Endothelial cell (in vitro differentiated cells): ENCODE measurements at regions not wholly inside any gene's neighbourhood (a gene's known extent, or its start where the extent isn't known, plus 50 kb on each side); places are given as distances from the start of the nearest gene placed in this dataset.

ENCODE experiments used
- DNase-seq: peaks from one replicate; pipeline ENCODE4 v3.0.0; 2021; ENCODE audit warnings: low spot score
- H3K27ac Mint-ChIP-seq: one replicate; pipeline ENCODE4 v1.8.0; 2021; ENCODE audit warnings: mixed read lengths, inconsistent platforms; ENCODE audit not compliant: unreplicated experiment
- H3K27me3 Mint-ChIP-seq: one replicate; pipeline ENCODE4 v1.8.0; 2021; ENCODE audit warnings: mild to moderate bottlenecking, moderate library complexity, mixed read lengths, inconsistent platforms; ENCODE audit not compliant: unreplicated experiment
- H3K36me3 Mint-ChIP-seq: one replicate; pipeline ENCODE4 v1.8.0; 2021; ENCODE audit warnings: mild to moderate bottlenecking, low read depth, mixed read lengths, inconsistent platforms; ENCODE audit not compliant: unreplicated experiment
- H3K4me1 Mint-ChIP-seq: one replicate; pipeline ENCODE4 v1.8.0; 2021; ENCODE audit warnings: mild to moderate bottlenecking, mixed read lengths, inconsistent platforms; ENCODE audit not compliant: unreplicated experiment
- H3K4me3 Mint-ChIP-seq: one replicate; pipeline ENCODE4 v1.8.0; 2021; ENCODE audit warnings: mild to moderate bottlenecking, mixed read lengths, inconsistent platforms; ENCODE audit not compliant: unreplicated experiment
- H3K9me3 Mint-ChIP-seq: one replicate; pipeline ENCODE4 v1.8.0; 2021; ENCODE audit warnings: mixed read lengths, inconsistent platforms; ENCODE audit not compliant: unreplicated experiment
- TF ChIP-seq, protein P1 (sequence below): fragments of 200-600 bp; sonication (generic); IDR thresholded peaks from one replicate; pipeline ENCODE4 v1.5.0; 2021; ENCODE audit warnings: antibody characterized with exemption; ENCODE audit not compliant: unreplicated experiment

DNA sequence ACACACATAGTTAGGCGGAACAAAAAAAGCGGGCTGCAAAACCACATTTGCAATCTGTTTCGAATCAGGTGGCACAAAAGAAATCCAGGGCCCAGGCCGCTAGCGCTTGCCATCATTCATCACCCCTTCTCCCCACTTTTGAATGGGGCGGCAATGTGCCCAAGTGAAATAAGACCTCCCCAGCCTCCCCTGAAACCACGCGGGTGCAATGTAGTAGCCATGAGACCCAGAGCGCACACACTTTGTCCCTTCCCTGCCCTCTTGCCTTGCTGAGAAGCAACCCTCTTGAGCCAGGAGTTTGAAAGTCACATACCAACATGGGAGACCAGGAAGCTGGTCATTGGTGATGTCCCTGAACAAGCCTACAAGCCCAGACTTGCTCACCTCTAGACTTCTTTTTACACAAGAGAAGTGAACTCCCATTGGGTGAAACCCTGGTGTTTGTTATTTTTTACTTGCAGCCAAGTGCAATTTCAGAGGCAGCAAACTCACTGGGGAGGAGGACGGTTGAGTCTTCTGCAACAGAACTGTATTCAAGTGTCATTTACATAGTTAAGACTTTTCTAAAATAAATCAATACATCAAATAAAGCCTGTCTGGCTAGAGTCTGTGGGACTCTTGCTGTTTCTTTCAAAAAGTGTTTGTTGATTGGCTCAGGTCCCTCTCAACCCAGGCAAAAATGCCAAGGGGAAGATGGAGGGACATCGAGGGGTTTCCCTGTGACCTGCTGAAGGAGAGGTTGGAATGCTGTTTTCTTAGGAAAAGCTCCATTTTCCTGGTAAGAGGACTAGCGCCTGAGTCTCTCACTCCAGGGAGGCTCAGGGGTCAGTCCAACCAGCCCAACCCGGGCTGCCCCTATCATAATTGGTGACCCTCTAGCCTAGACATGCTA lies 138.1 kb upstream of the PTPN1 start:
- DNase-seq, result no peak
- Mint-ChIP-seq H3K27me3 (peaks cover 6% of the 10 kb centered on the region), H3K4me1 (peaks cover 4% of the 10 kb centered on the region), H3K9me3 (no peaks in the 10 kb centered on the region), H3K4me3 (no peak overlapping the region), H3K36me3 (no peaks in the 10 kb centered on the region), H3K27ac (no peak overlapping the region)
- TF ChIP-seq, protein P1, sequence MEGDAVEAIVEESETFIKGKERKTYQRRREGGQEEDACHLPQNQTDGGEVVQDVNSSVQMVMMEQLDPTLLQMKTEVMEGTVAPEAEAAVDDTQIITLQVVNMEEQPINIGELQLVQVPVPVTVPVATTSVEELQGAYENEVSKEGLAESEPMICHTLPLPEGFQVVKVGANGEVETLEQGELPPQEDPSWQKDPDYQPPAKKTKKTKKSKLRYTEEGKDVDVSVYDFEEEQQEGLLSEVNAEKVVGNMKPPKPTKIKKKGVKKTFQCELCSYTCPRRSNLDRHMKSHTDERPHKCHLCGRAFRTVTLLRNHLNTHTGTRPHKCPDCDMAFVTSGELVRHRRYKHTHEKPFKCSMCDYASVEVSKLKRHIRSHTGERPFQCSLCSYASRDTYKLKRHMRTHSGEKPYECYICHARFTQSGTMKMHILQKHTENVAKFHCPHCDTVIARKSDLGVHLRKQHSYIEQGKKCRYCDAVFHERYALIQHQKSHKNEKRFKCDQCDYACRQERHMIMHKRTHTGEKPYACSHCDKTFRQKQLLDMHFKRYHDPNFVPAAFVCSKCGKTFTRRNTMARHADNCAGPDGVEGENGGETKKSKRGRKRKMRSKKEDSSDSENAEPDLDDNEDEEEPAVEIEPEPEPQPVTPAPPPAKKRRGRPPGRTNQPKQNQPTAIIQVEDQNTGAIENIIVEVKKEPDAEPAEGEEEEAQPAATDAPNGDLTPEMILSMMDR, result no peak

DNA sequence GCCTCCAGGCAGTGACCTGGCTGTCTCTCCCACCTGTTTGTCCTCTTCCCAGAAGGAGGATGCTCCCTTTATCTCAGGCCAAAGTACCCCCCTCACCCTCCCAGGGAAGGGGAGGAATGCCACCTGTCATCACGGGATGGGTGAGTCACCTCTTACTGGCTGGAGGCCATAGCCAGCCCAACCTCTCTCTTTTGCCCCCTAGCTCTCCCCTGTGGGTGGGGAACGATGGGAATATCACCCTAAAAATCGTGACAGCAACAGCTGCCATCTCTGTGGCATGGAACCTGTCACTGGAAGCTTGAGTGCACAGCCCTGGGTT lies 137.5 kb upstream of the PTPN1 start:
- Mint-ChIP-seq H3K36me3 (no peaks in the 10 kb centered on the region), H3K27ac (no peak overlapping the region), H3K4me3 (no peak overlapping the region), H3K4me1 (peaks cover 4% of the 10 kb centered on the region), H3K9me3 (no peaks in the 10 kb centered on the region), H3K27me3 (peaks cover 6% of the 10 kb centered on the region)
- TF ChIP-seq, protein P1, result no peak
- DNase-seq, result no peak

GRCh38 chr20:50373674-50374286 lies 136.4 kb upstream of the PTPN1 start:
- no peak overlapping the region for H3K27ac Mint-ChIP-seq

DNA sequence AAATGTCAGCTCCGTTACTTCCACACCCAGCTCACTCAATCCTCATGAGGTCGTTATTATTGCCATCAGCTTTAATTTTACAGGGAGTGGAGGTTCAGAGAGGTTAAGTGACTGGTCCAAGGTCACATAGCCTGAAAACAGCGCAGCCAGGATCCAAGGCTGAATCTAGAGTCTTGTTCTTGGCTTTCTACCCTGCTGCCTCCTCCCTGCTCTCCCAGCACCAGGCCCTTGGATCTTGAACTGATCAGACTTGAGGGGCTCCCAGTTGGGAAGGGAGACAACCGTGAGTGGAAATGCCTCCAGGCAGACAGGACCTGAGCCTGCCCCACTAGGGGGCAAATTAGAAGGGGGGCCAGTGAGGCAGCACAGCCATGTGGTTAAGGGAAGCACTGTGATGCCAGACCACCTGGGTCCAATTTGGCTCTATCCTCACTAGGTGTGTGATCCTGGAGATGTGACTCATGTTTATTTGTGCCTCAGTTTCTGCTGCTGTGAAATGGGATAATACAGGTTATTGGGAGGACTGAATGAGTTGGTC lies 135.6 kb upstream of the PTPN1 start:
- TF ChIP-seq, protein P1, result no peak
- H3K27ac Mint-ChIP-seq, result no peak overlapping the region
- H3K36me3 Mint-ChIP-seq, result no peaks in the 10 kb centered on the region
- peaks cover 5% of the 10 kb centered on the region for H3K27me3 Mint-ChIP-seq
- H3K4me3 Mint-ChIP-seq, result no peak overlapping the region
- H3K9me3 Mint-ChIP-seq, result no peaks in the 10 kb centered on the region
- H3K4me1 Mint-ChIP-seq, result peaks cover 11% of the 10 kb centered on the region
- no peak for DNase-seq

More at GRCh38 chr20:50373674-50374286, 136.4 kb upstream of the PTPN1 start:
- Mint-ChIP-seq H3K36me3 (no peaks in the 10 kb centered on the region), H3K27me3 (peaks cover 5% of the 10 kb centered on the region), H3K9me3 (no peaks in the 10 kb centered on the region), H3K4me3 (no peak overlapping the region), H3K4me1 (peaks cover 6% of the 10 kb centered on the region)
- no peak for DNase-seq
- TF ChIP-seq, protein P1, result no peak
